GM12873 (cell line): ENCODE measurements at regions not wholly inside any gene's neighbourhood (a gene's known extent, or its start where the extent isn't known, plus 50 kb on each side); places are given as distances from the start of the nearest gene placed in this dataset.

Experiments used
- TF ChIP-seq, protein P1 (sequence below): IDR thresholded peaks from 2 replicates; pipeline ENCODE4 v1.5.1; 2012; ENCODE audit warnings: low read depth, mild to moderate bottlenecking, moderate library complexity, low read length, control low read depth; ENCODE audit not compliant: insufficient read depth; ENCODE audit errors: missing control alignments

DNA sequence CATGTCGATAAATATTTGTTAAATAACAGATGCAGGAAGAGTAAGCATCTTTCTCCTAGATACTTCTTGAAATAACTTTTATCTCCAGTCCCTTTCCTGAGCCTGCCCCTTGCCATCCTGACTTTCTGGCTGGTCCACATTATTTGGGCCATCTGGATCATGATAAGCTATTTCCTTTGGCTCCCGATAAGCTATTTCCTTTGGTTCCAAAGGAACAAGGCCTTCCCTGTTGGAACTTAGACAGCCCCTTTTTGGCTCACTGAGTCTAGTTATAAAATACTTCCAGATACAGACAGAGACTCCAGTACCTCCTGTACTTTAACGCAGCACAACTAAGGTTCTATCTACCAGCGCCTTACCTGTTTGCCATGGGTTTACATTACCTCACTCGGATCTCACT, 205.3 kb upstream of the CCDC150 start:
- TF ChIP-seq, protein P1, sequence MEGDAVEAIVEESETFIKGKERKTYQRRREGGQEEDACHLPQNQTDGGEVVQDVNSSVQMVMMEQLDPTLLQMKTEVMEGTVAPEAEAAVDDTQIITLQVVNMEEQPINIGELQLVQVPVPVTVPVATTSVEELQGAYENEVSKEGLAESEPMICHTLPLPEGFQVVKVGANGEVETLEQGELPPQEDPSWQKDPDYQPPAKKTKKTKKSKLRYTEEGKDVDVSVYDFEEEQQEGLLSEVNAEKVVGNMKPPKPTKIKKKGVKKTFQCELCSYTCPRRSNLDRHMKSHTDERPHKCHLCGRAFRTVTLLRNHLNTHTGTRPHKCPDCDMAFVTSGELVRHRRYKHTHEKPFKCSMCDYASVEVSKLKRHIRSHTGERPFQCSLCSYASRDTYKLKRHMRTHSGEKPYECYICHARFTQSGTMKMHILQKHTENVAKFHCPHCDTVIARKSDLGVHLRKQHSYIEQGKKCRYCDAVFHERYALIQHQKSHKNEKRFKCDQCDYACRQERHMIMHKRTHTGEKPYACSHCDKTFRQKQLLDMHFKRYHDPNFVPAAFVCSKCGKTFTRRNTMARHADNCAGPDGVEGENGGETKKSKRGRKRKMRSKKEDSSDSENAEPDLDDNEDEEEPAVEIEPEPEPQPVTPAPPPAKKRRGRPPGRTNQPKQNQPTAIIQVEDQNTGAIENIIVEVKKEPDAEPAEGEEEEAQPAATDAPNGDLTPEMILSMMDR = no peak

DNA sequence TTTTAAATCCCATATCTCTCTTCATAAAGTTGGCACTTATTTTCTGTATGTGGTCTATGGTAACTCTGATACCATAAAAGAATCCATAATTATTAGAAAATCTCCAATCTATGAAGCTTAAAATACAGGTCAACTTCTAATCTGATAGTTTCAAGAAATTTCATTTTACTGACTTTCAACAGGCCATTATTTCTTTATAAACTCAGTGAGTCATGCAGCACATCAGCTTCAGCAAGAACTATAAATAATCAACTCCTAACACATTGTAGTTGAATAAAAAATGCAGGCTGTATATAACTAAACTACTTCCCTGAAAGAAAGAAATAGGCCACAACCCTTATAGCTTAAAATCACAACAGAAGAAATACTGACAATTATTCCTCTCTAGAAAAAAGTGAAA, 204.3 kb upstream of the CCDC150 start:
- TF ChIP-seq, protein P1 = no peak

DNA sequence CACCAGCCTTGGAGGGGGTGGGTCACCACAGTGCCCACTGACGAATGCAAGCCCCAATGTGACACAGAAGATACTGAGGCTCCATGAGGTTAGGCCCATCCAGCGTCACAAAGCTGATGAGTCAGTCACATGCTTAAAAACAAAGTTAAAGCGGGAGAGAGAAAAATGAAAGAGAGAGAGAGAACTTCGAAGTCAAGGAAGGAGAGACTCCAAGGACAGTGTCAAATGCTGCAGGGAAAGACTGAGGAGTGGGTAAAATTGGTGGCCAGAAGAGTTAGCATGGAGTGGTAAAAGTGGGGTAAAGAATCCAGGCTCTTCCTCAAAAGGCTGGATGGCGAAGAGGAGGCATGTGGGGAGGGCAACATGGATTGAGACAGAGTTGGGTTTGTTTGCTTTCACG, 201.9 kb upstream of the CCDC150 start:
- TF ChIP-seq, protein P1 = no peak

DNA sequence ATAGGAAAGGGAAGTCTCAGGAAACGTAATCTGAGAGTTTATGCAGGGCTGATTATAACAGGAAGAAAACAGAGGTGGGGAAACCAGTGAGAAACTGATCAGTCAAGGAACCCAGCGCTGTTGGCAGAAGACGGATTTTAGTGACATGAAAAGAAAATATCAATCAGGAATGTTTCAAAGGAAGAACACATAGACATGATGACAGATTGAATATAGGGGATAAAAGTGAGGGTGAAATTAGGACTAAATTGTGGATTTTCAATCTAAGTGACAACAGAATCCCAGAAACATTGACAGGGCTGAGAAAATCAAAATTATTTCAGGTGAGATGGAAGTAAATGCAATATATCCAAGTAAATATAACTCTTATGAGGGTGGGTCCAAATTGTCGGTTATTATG, 199.8 kb upstream of the CCDC150 start:
- TF ChIP-seq, protein P1 = no peak

DNA sequence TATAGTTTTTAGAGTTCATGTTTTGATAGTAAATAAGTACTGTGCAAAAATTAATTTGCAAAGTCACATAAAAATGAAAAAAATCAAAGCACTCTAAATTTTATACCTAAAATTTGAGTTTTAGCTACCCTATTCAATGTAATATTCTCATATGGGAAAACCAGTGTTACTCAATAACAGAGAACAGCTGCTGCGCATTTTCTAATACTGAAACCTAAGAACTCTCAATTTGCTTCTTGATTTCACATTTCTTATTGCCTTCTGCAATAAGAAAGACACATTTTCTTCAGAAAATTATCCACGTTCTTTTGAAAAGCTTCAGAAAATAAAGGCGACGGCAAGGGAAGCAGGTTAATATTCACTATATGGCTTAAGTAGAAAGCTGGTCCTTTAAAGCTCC, 199.1 kb upstream of the CCDC150 start:
- TF ChIP-seq, protein P1 = no peak

DNA sequence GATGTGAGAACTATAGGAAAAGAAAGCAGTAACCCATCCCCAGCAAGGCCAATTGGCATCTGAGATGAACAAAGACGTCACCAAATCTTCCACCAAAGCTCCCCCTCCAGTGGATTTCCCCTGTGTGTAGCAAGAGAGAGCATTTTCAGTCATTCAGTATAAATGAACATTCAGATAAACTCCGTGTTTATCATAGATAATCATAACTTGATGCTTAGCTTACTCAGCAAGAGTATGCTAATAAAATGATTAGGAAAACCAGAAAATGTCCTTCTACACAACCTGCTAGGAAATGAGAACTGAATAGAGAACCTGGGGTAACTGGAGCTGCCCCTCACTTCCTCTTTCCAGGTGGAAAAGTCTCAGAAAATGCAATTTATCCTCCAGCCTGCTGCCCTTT, 198.0 kb upstream of the CCDC150 start:
- TF ChIP-seq, protein P1 = no peak

DNA sequence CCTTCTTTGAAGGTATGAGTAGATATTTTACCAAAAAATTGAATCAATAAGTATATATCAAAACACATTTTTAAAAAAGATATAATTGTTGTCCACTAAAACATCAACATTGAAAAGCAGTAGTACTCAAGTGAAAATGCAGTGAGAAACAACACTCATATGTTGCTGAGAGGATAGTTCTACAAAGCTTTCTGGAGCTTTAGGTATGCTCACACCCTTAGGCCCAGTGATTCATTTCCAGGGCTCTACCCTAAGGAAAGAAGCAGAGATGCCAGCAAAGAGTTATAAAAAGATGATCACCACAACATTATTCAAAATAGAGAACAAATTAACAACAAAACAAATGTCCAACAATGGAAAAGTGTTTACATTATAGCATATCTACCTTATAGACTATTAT, 197.3 kb upstream of the CCDC150 start:
- TF ChIP-seq, protein P1 = no peak
